Panc1 (cell line): ENCODE measurements at regions not wholly inside any gene's neighbourhood (a gene's known extent, or its start where the extent isn't known, plus 50 kb on each side); places are given as distances from the start of the nearest gene placed in this dataset.

Experiments
- ATAC-seq: fragments of 200-7000 bp; cut with Tn5 transposase; 2 replicates; pipeline ENCODE4 v1.9.1; 2020; ENCODE audit warnings: mild to moderate bottlenecking, moderate library complexity
- BruUV-seq: library from RNA; stranded (reverse); fragments of 400-500 nt; replicated peaks from 2 replicates; lab custom pipeline; 2021; lab: Mats Ljungman, UMichigan
- CTCF ChIA-PET: fragments of 300-600 bp; sonication (Branson Sonifier 250); formaldehyde crosslinking; loops from one replicate; lab custom pipeline; 2022; ENCODE audit warnings: antibody characterized with exemption; lab: Charles Lee
- POLR2A ChIA-PET: fragments of 300-600 bp; sonication (Branson Sonifier 250); formaldehyde crosslinking; loops from one replicate; lab custom pipeline; 2022; ENCODE audit warnings: antibody characterized with exemption; lab: Charles Lee
- DNase-seq: peaks from one replicate; pipeline ENCODE4 v3.0.0-alpha.2; 2010; ENCODE audit warnings: low read depth, low spot score
- H3K27ac ChIP-seq: 2 replicates; pipeline ENCODE4 v1.5.1; 2011; ENCODE audit warnings: mild to moderate bottlenecking, low read length, inconsistent platforms
- H3K27me3 ChIP-seq: fragments of 200-500 bp; sonication (Bioruptor generic); 2 replicates; pipeline ENCODE4 v1.6.0; 2014; ENCODE audit warnings: low read length, inconsistent platforms; ENCODE audit not compliant: control insufficient read depth, insufficient read depth
- H3K36me3 ChIP-seq: fragments of 200-500 bp; sonication (Bioruptor generic); 2 replicates; pipeline ENCODE4 v1.5.1; 2014; ENCODE audit warnings: inconsistent platforms, mild to moderate bottlenecking, low read length, moderate library complexity; ENCODE audit not compliant: control insufficient read depth, insufficient read depth
- H3K4me1 ChIP-seq: 2 replicates; pipeline ENCODE4 v1.5.1; 2011; ENCODE audit warnings: inconsistent platforms, mild to moderate bottlenecking, low read length, moderate library complexity; ENCODE audit not compliant: control insufficient read depth, insufficient read depth
- H3K4me3 ChIP-seq, 2 experiments: 2 replicates each; pipeline ENCODE4 v1.5.1; 2011 to 2012; ENCODE audit warnings: low read depth in 2 of 2, low read length in 2 of 2, mild to moderate bottlenecking in 2 of 2, inconsistent platforms in 1 of 2, moderate library complexity in 1 of 2
- H3K9me3 ChIP-seq: fragments of 200-500 bp; sonication (Bioruptor generic); 2 replicates; pipeline ENCODE4 v1.5.1; 2014; ENCODE audit warnings: low read depth, mild to moderate bottlenecking, inconsistent platforms, low read length, moderate library complexity; ENCODE audit not compliant: control insufficient read depth, insufficient read depth
- CTCF ChIP-seq: fragments of 450-650 bp; IDR thresholded peaks from 2 replicates; pipeline ENCODE4 v1.5.1; 2017; ENCODE audit warnings: mild to moderate bottlenecking
- POLR2AphosphoS5 ChIP-seq: IDR thresholded peaks from 2 replicates; pipeline ENCODE4 v1.6.1; 2012; ENCODE audit warnings: mild to moderate bottlenecking, low read depth, low read length, moderate library complexity
- REST ChIP-seq, 2 experiments: IDR thresholded peaks; 2 replicates each; pipeline ENCODE4 v1.6.1; 2011 to 2012; ENCODE audit warnings: low read depth in 2 of 2, control low read depth in 1 of 2, low read length in 1 of 2, mild to moderate bottlenecking in 1 of 2, moderate library complexity in 1 of 2; ENCODE audit not compliant: insufficient read depth in 1 of 2
- SIN3A ChIP-seq: IDR thresholded peaks from 2 replicates; pipeline ENCODE4 v1.6.1; 2012; ENCODE audit warnings: low read depth, mild to moderate bottlenecking, low read length, moderate library complexity, borderline replicate concordance; ENCODE audit not compliant: insufficient read depth
- TCF7L2 ChIP-seq: IDR thresholded peaks from 2 replicates; pipeline ENCODE4 v1.6.1; 2011; ENCODE audit warnings: mild to moderate bottlenecking, low read depth, low read length, inconsistent platforms
- in situ Hi-C: cut with HindIII; loops from 2 replicates; pipeline ENCODE4 v1.10.0; 2016; ENCODE audit warnings: low sequenced_read_pairs, low pct_unique_long_range_greater_than_20kb
- intact Hi-C: fragments of 100-400 bp; cut with micrococcal nuclease; formaldehyde crosslinking; loops from one replicate; pipeline ENCODE4 v1.10.0; 2022; ENCODE audit not compliant: unreplicated experiment

- no peaks in the 10 kb centered on the region for H3K36me3 ChIP-seq
- H3K9me3 ChIP-seq = no peaks in the 10 kb centered on the region
- TF ChIP-seq TCF7L2 = no peak
- no peak for TF ChIP-seq CTCF
- TF ChIP-seq SIN3A = no peak
- TF ChIP-seq REST (IDR thresholded peaks at IDR 0.05; ENCODE audit: insufficient read depth in 1 of 2, low read depth in 2 of 2, low read length in 1 of 2) = no peak
- TF ChIP-seq POLR2AphosphoS5 = no peak
- H3K27ac ChIP-seq = no peak overlapping the region
- CTCF ChIA-PET = no interaction called here
- no peaks in the 10 kb centered on the region for H3K27me3 ChIP-seq
- no peak overlapping the region for H3K4me3 ChIP-seq
- DNase-seq = no peak
- POLR2A ChIA-PET = no interaction called here
- no TSS peak for BruUV-seq
- in situ Hi-C loops = no loop called here
- H3K4me1 ChIP-seq = peaks cover 4% of the 10 kb centered on the region; the same call in 1 of the 2 replicates
- intact Hi-C loops = no loop called here
- no peak for ATAC-seq
Observed at GRCh38 chr5:38656568-38656967, 100.1 kb upstream of the LIFR start.

- H3K9me3 ChIP-seq = no peaks in the 10 kb centered on the region
- intact Hi-C loops (no loop called here), in situ Hi-C loops (no loop called here)
- CTCF ChIA-PET = no interaction called here
- TF ChIP-seq POLR2AphosphoS5 (no peak), REST (IDR thresholded peaks at IDR 0.05; ENCODE audit: insufficient read depth in 1 of 2, low read depth in 2 of 2, low read length in 1 of 2) (no peak), CTCF (no peak), TCF7L2 (no peak), SIN3A (no peak)
- BruUV-seq = no TSS peak
- ATAC-seq (no peak), DNase-seq (no peak)
- H3K4me3 ChIP-seq = no peak overlapping the region
- peaks cover 5% of the 10 kb centered on the region; the same call in 1 of the 2 replicates for H3K4me1 ChIP-seq
- POLR2A ChIA-PET = no interaction called here
- no peak overlapping the region for H3K27ac ChIP-seq
- H3K27me3 ChIP-seq = no peaks in the 10 kb centered on the region
- H3K36me3 ChIP-seq = no peaks in the 10 kb centered on the region
Observed at GRCh38 chr5:38657020-38657419, 100.6 kb upstream of the LIFR start.
